HUDEP-2 (cell line): ENCODE measurements at regions not wholly inside any gene's neighbourhood (a gene's known extent, or its start where the extent isn't known, plus 50 kb on each side); places are given as distances from the start of the nearest gene placed in this dataset.

Source experiments
- DNase-seq, 76 experiments: peaks; one replicate each; lab custom pipeline; 2025; ENCODE audit not compliant: unreplicated experiment in 76 of 76; lab: John Stamatoyannopoulos, UW

- DNase-seq: no peak
These were observed 67.1 kb upstream of the PIK3CG start for GRCh38 chr7:106797937-106798336.

- DNase-seq: no peak
These were observed 62.5 kb upstream of the PIK3CG start for GRCh38 chr7:106802589-106802988.

- no peak for DNase-seq
These were observed 58.5 kb upstream of the PIK3CG start for GRCh38 chr7:106806556-106806955.

- no peak for DNase-seq
These were observed 57.6 kb upstream of the PIK3CG start for GRCh38 chr7:106807474-106807873.

- DNase-seq: no peak
These were observed 56.0 kb upstream of the PIK3CG start for GRCh38 chr7:106808967-106809635.

- no peak for DNase-seq
These were observed 53.6 kb upstream of the PIK3CG start for GRCh38 chr7:106811472-106811871.

GRCh38 chr7:106812027-106812643 lies 52.9 kb upstream of the PIK3CG start:
- no peak for DNase-seq

- no peak for DNase-seq
These were observed 51.3 kb upstream of the PIK3CG start for GRCh38 chr7:106813705-106814305.

GRCh38 chr7:106814887-106815286 lies 50.2 kb upstream of the PIK3CG start:
- DNase-seq: no peak
